CD4-positive, alpha-beta memory T cell (primary cell): ENCODE measurements at regions not wholly inside any gene's neighbourhood (a gene's known extent, or its start where the extent isn't known, plus 50 kb on each side); places are given as distances from the start of the nearest gene placed in this dataset.

Experiments used
- CTCF ChIA-PET: fragments of 350-600 bp; sonication (Branson Sonifier 250); formaldehyde crosslinking; loops from one replicate; lab custom pipeline; 2021; ENCODE audit warnings: inconsistent platforms; ENCODE audit not compliant: partially characterized antibody; lab: Charles Lee
- POLR2A ChIA-PET: fragments of 350-600 bp; sonication (Branson Sonifier 250); formaldehyde crosslinking; loops from one replicate; lab custom pipeline; 2021; ENCODE audit not compliant: partially characterized antibody; lab: Charles Lee
- DNase-seq, 5 donors: peaks; one replicate each; pipeline versions ENCODE4 v3.0.0 to v3.0.0-alpha.2; 2020 to 2022; ENCODE audit warnings: mixed read lengths in 1 of 5
- H3K27ac ChIP-seq: one replicate; pipeline ENCODE4 v1.7.0; 2013; ENCODE audit warnings: low read depth, low read length
- H3K27me3 ChIP-seq: 2 replicates; pipeline ENCODE4 v1.7.0; 2013; ENCODE audit warnings: mild to moderate bottlenecking, low read length, moderate library complexity; ENCODE audit not compliant: insufficient read depth
- H3K36me3 ChIP-seq: 2 replicates; pipeline ENCODE4 v1.7.0; 2013; ENCODE audit warnings: mild to moderate bottlenecking, low read length, moderate library complexity; ENCODE audit not compliant: insufficient read depth
- H3K4me1 ChIP-seq: 2 replicates; pipeline ENCODE4 v1.7.0; 2013; ENCODE audit warnings: mild to moderate bottlenecking, low read length, moderate library complexity; ENCODE audit not compliant: insufficient read depth
- H3K4me3 ChIP-seq, 2 donors: one replicate each; pipeline ENCODE4 v1.7.0; 2013; ENCODE audit warnings: low read length in 2 of 2, mild to moderate bottlenecking in 1 of 2
- H3K9me3 ChIP-seq, 2 donors: one replicate each; pipeline ENCODE4 v1.7.0; 2013; ENCODE audit warnings: low read length in 2 of 2, control low read depth in 1 of 2; ENCODE audit not compliant: control insufficient read depth in 1 of 2
- H3K27ac Mint-ChIP-seq, 7 donors: one replicate each; pipeline ENCODE4 v1.8.0; 2020 to 2021; ENCODE audit warnings: mixed read lengths in 7 of 7, mild to moderate bottlenecking in 6 of 7, inconsistent platforms in 3 of 7, moderate library complexity in 3 of 7
- H3K27me3 Mint-ChIP-seq, 2 donors: one replicate each; pipeline ENCODE4 v1.8.0; 2020 to 2021; ENCODE audit warnings: mixed read lengths in 2 of 2
- H3K36me3 Mint-ChIP-seq, 2 donors: one replicate each; pipeline ENCODE4 v1.8.0; 2020 to 2021; ENCODE audit warnings: mixed read lengths in 2 of 2, inconsistent platforms in 1 of 2, mild to moderate bottlenecking in 1 of 2
- H3K4me1 Mint-ChIP-seq, 4 donors: one replicate each; pipeline ENCODE4 v1.8.0; 2020 to 2021; ENCODE audit warnings: mixed read lengths in 4 of 4, mild to moderate bottlenecking in 1 of 4
- H3K4me3 Mint-ChIP-seq, 8 donors: one replicate each; pipeline ENCODE4 v1.8.0; 2020 to 2021; ENCODE audit warnings: mixed read lengths in 8 of 8, mild to moderate bottlenecking in 7 of 8, moderate library complexity in 6 of 8, inconsistent platforms in 3 of 8
- H3K9me3 Mint-ChIP-seq, 8 donors: one replicate each; pipeline ENCODE4 v1.8.0; 2020 to 2021; ENCODE audit warnings: mixed read lengths in 8 of 8, mild to moderate bottlenecking in 5 of 8, inconsistent platforms in 3 of 8, moderate library complexity in 1 of 8
- intact Hi-C: fragments of 100-400 bp; cut with micrococcal nuclease; formaldehyde crosslinking; loops from one replicate; pipeline ENCODE4 v1.15.1; 2023

DNA sequence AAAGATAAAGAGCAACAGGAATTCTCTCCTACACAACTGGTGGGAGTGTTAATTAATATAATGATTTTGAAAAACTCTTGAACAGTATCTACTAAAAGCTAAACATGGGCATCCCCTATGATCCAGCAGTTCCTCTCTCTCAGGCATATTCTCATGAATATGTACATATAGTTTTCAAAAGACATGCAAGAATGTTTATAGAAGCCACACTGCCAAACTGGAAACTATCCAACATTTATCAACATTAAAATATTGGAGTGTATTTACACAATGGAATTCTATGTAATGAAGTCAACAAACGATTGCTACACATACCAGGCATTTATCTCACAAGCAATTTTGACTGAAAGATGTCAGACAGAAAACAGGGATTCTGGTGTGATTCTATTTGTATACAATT, 404.5 kb upstream of the ANKRD30A start:
- Mint-ChIP-seq H3K4me1 (no peaks in the 10 kb centered on the region), H3K27ac (no peak overlapping the region), H3K36me3 (no peaks in the 10 kb centered on the region), H3K27me3 (no peaks in the 10 kb centered on the region), H3K9me3 (peaks cover 4 to 12% (median 8%) of the 10 kb centered on the region in 8 donors), H3K4me3 (no peak overlapping the region)
- no peaks in the 10 kb centered on the region for H3K36me3 ChIP-seq
- no peaks in the 10 kb centered on the region for H3K9me3 ChIP-seq
- no peak overlapping the region for H3K27ac ChIP-seq
- CTCF ChIA-PET = no interaction called here
- DNase-seq = no peak
- intact Hi-C loops = no loop called here
- no peak overlapping the region for H3K4me3 ChIP-seq
- H3K27me3 ChIP-seq = no peaks in the 10 kb centered on the region
- H3K4me1 ChIP-seq = no peaks in the 10 kb centered on the region
- POLR2A ChIA-PET = no interaction called here

- ChIA-PET CTCF (no interaction called here), POLR2A (no interaction called here)
- Mint-ChIP-seq H3K27me3 (no peaks in the 10 kb centered on the region), H3K4me1 (no peaks in the 10 kb centered on the region), H3K27ac (no peak overlapping the region), H3K36me3 (no peaks in the 10 kb centered on the region), H3K9me3 (peaks cover 2 to 12% (median 8%) of the 10 kb centered on the region in 8 donors), H3K4me3 (no peak overlapping the region)
- H3K27me3 ChIP-seq = no peaks in the 10 kb centered on the region
- H3K36me3 ChIP-seq = no peaks in the 10 kb centered on the region
- no peak for DNase-seq
- no peaks in the 10 kb centered on the region for H3K4me1 ChIP-seq
- H3K4me3 ChIP-seq = no peak overlapping the region
- intact Hi-C loops = no loop called here
- H3K9me3 ChIP-seq = no peaks in the 10 kb centered on the region
- no peak overlapping the region for H3K27ac ChIP-seq
These were observed 408.3 kb upstream of the ANKRD30A start for GRCh38 chr10:36717118-36717517.

DNA sequence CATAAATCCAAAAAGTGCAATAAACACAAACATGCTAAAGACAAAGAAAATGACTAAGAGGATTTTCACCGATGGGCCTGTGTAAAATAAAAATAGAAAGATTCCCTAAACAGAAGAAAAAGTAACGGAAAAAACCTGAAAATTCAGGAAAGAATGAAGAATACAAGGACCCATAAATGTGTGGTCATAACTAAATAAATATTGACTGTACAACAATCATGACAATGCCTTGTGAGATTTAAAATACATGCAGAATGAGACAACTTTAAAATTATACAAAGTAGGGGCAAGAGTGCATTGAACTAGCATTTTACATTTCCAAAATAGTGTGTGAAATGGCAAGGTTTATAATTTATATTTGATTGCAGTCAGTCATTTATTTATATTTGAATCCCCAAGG, 409.1 kb upstream of the ANKRD30A start:
- no peak overlapping the region for H3K4me3 Mint-ChIP-seq
- H3K4me3 ChIP-seq = no peak overlapping the region
- no peaks in the 10 kb centered on the region for H3K27me3 ChIP-seq
- intact Hi-C loops = no loop called here
- H3K9me3 Mint-ChIP-seq = peaks cover 2 to 12% (median 8%) of the 10 kb centered on the region in 8 donors
- H3K4me1 Mint-ChIP-seq = no peaks in the 10 kb centered on the region
- no peaks in the 10 kb centered on the region for H3K36me3 Mint-ChIP-seq
- CTCF ChIA-PET = no interaction called here
- DNase-seq = no peak
- H3K9me3 ChIP-seq = no peaks in the 10 kb centered on the region
- POLR2A ChIA-PET = no interaction called here
- H3K27ac ChIP-seq = no peak overlapping the region
- H3K27ac Mint-ChIP-seq = no peak overlapping the region
- no peaks in the 10 kb centered on the region for H3K4me1 ChIP-seq
- H3K27me3 Mint-ChIP-seq = no peaks in the 10 kb centered on the region
- no peaks in the 10 kb centered on the region for H3K36me3 ChIP-seq

GRCh38 chr10:36712695-36713094, 412.7 kb upstream of the ANKRD30A start:
- ChIA-PET POLR2A (no interaction called here), CTCF (no interaction called here)
- Histone ChIP-seq H3K4me1 (no peaks in the 10 kb centered on the region), H3K27me3 (no peaks in the 10 kb centered on the region), H3K36me3 (no peaks in the 10 kb centered on the region), H3K27ac (no peak overlapping the region), H3K4me3 (no peak overlapping the region), H3K9me3 (no peaks in the 10 kb centered on the region)
- no peak overlapping the region for H3K27ac Mint-ChIP-seq
- no peak for DNase-seq
- H3K4me1 Mint-ChIP-seq = no peaks in the 10 kb centered on the region
- H3K9me3 Mint-ChIP-seq = peaks cover 0 to 9% (median 7%) of the 10 kb centered on the region in 8 donors
- no peak overlapping the region for H3K4me3 Mint-ChIP-seq
- no peaks in the 10 kb centered on the region for H3K36me3 Mint-ChIP-seq
- intact Hi-C loops = no loop called here
- H3K27me3 Mint-ChIP-seq = no peaks in the 10 kb centered on the region

- H3K4me1 Mint-ChIP-seq = no peaks in the 10 kb centered on the region
- Histone ChIP-seq H3K4me3 (no peak overlapping the region), H3K9me3 (no peaks in the 10 kb centered on the region), H3K27ac (no peak overlapping the region), H3K4me1 (no peaks in the 10 kb centered on the region), H3K27me3 (no peaks in the 10 kb centered on the region), H3K36me3 (no peaks in the 10 kb centered on the region)
- POLR2A ChIA-PET = no interaction called here
- no peak overlapping the region for H3K4me3 Mint-ChIP-seq
- DNase-seq = no peak
- H3K27me3 Mint-ChIP-seq = no peaks in the 10 kb centered on the region
- H3K27ac Mint-ChIP-seq = no peak overlapping the region
- H3K9me3 Mint-ChIP-seq = peaks cover 0 to 7% (median 4%) of the 10 kb centered on the region in 8 donors
- CTCF ChIA-PET = no interaction called here
- intact Hi-C loops = no loop called here
- H3K36me3 Mint-ChIP-seq = no peaks in the 10 kb centered on the region
These were observed 414.0 kb upstream of the ANKRD30A start for GRCh38 chr10:36711361-36711760.

- H3K4me1 Mint-ChIP-seq = no peaks in the 10 kb centered on the region
- Histone ChIP-seq H3K36me3 (no peaks in the 10 kb centered on the region), H3K4me1 (no peaks in the 10 kb centered on the region), H3K27ac (no peak overlapping the region), H3K9me3 (no peaks in the 10 kb centered on the region), H3K4me3 (no peak overlapping the region), H3K27me3 (no peaks in the 10 kb centered on the region)
- no peak overlapping the region for H3K4me3 Mint-ChIP-seq
- no peak overlapping the region for H3K27ac Mint-ChIP-seq
- intact Hi-C loops = no loop called here
- POLR2A ChIA-PET = no interaction called here
- no peaks in the 10 kb centered on the region for H3K36me3 Mint-ChIP-seq
- CTCF ChIA-PET = no interaction called here
- H3K9me3 Mint-ChIP-seq = peaks cover 0 to 8% (median 5%) of the 10 kb centered on the region in 8 donors
- H3K27me3 Mint-ChIP-seq = no peaks in the 10 kb centered on the region
- DNase-seq = no peak
These were observed 421.3 kb upstream of the ANKRD30A start for GRCh38 chr10:36704124-36704523.

DNA sequence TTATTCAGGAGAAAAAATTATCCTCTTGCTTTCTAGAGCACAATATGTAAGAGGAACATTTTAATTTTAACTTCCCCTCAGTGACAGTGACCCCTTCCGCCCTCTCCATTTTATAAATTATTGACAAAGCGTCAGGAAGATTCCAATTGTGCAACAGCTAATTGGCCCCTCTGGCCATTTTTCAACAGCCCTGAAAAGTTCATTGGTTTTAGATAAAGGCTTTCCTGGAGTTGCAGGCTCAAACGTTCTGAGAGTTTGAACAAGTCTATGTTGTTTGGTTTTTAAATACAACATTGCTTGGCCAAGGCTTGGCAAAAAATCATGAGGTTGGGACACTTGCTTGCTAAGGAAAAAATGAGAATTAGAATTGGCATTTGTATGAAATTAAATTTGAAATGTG, 422.2 kb upstream of the ANKRD30A start:
- intact Hi-C loops = no loop called here
- no peak overlapping the region for H3K4me3 ChIP-seq
- H3K4me1 ChIP-seq = no peaks in the 10 kb centered on the region
- POLR2A ChIA-PET = no interaction called here
- Mint-ChIP-seq H3K9me3 (peaks cover 0 to 8% (median 5%) of the 10 kb centered on the region in 8 donors), H3K36me3 (no peaks in the 10 kb centered on the region), H3K4me3 (no peak overlapping the region), H3K27me3 (no peaks in the 10 kb centered on the region), H3K27ac (no peak overlapping the region), H3K4me1 (no peaks in the 10 kb centered on the region)
- CTCF ChIA-PET = no interaction called here
- H3K27me3 ChIP-seq = no peaks in the 10 kb centered on the region
- no peaks in the 10 kb centered on the region for H3K9me3 ChIP-seq
- no peaks in the 10 kb centered on the region for H3K36me3 ChIP-seq
- no peak overlapping the region for H3K27ac ChIP-seq
- no peak for DNase-seq

- H3K27me3 ChIP-seq = no peaks in the 10 kb centered on the region
- H3K36me3 ChIP-seq = no peaks in the 10 kb centered on the region
- H3K27ac Mint-ChIP-seq = no peak overlapping the region
- H3K9me3 ChIP-seq = no peaks in the 10 kb centered on the region
- H3K36me3 Mint-ChIP-seq = no peaks in the 10 kb centered on the region
- no peak overlapping the region for H3K4me3 Mint-ChIP-seq
- no peak overlapping the region for H3K4me3 ChIP-seq
- no peaks in the 10 kb centered on the region for H3K4me1 ChIP-seq
- no peak overlapping the region for H3K27ac ChIP-seq
- DNase-seq = no peak
- intact Hi-C loops = no loop called here
- ChIA-PET POLR2A (no interaction called here), CTCF (no interaction called here)
- H3K4me1 Mint-ChIP-seq = no peaks in the 10 kb centered on the region
- peaks cover 0 to 9% (median 4%) of the 10 kb centered on the region in 8 donors for H3K9me3 Mint-ChIP-seq
- no peaks in the 10 kb centered on the region for H3K27me3 Mint-ChIP-seq
These were observed 425.3 kb upstream of the ANKRD30A start for GRCh38 chr10:36700123-36700522.
